Endothelial cell of umbilical vein (primary cell): ENCODE measurements at regions not wholly inside any gene's neighbourhood (a gene's known extent, or its start where the extent isn't known, plus 50 kb on each side); places are given as distances from the start of the nearest gene placed in this dataset.

Experiments
- BruUV-seq: library from RNA; stranded (reverse); fragments of 400-500 nt; replicated peaks from 2 replicates; lab custom pipeline; 2021; lab: Mats Ljungman, UMichigan
- CTCF ChIA-PET: fragments of 300-600, 350-600 bp; sonication (Branson Sonifier 250); formaldehyde crosslinking; loops from one replicate; lab custom pipeline; 2021; ENCODE audit warnings: antibody characterized with exemption, inconsistent platforms; lab: Charles Lee
- POLR2A ChIA-PET: fragments of 300-600, 350-600 bp; sonication (Branson Sonifier 250); formaldehyde crosslinking; loops from one replicate; lab custom pipeline; 2021; ENCODE audit warnings: antibody characterized with exemption, inconsistent platforms; lab: Charles Lee
- DNase-seq: peaks from one replicate; pipeline ENCODE4 v3.0.0-alpha.2; 2011; ENCODE audit warnings: low read depth, low spot score
- FAIRE-seq: peaks from 2 replicates; lab custom pipeline; 2011; peaks lifted over from hg19 to GRCh38; lab: Jason Lieb, UNC
- H2AFZ ChIP-seq: 2 replicates; pipeline ENCODE4 v1.6.0; 2012; ENCODE audit warnings: low read depth, low read length, control low read depth, inconsistent platforms
- H3K27ac ChIP-seq: 2 replicates; pipeline ENCODE4 v1.5.1; 2011; ENCODE audit warnings: low read depth, mild to moderate bottlenecking, control low read depth, low read length, moderate library complexity; ENCODE audit not compliant: insufficient read depth
- H3K27me3 ChIP-seq, 2 experiments: 2 replicates each; pipeline versions ENCODE4 v1.6.0 to v1.6.1; 2011; ENCODE audit warnings: low read length in 2 of 2, mixed read lengths in 1 of 2; ENCODE audit not compliant: control insufficient read depth in 2 of 2, insufficient read depth in 2 of 2
- H3K36me3 ChIP-seq, 2 experiments: 2 replicates in 1 of 2; 3 replicates in 1 of 2; pipeline ENCODE4 v1.5.1; 2011; ENCODE audit warnings: low read length in 2 of 2, mild to moderate bottlenecking in 1 of 2, moderate library complexity in 1 of 2; ENCODE audit not compliant: control insufficient read depth in 2 of 2, insufficient read depth in 2 of 2; ENCODE audit errors: extremely low read depth in 1 of 2
- H3K4me1 ChIP-seq: 3 replicates; pipeline ENCODE4 v1.5.1; 2011; ENCODE audit warnings: mild to moderate bottlenecking, low read length; ENCODE audit not compliant: control insufficient read depth, insufficient read depth; ENCODE audit errors: extremely low read depth
- H3K4me2 ChIP-seq: 2 replicates; pipeline ENCODE4 v1.6.1; 2011; ENCODE audit warnings: low read length, control low read depth, mixed read lengths; ENCODE audit not compliant: insufficient read depth
- H3K4me3 ChIP-seq, 3 experiments: fragments of 200-600 bp in 1 of 3; sonication (generic), shearing (Covaris generic) in 1 of 3; replicated peaks in 1 of 3; 2 replicates each; pipeline ENCODE4 v1.5.1; 2011 to 2016; ENCODE audit warnings: control low read depth in 3 of 3, low read length in 3 of 3, mild to moderate bottlenecking in 2 of 3, inconsistent platforms in 1 of 3, low read depth in 1 of 3, moderate library complexity in 1 of 3; ENCODE audit not compliant: insufficient read depth in 1 of 3
- H3K79me2 ChIP-seq: 2 replicates; pipeline ENCODE4 v1.6.0; 2012; ENCODE audit warnings: low read length, inconsistent platforms; ENCODE audit not compliant: control insufficient read depth, insufficient read depth
- H3K9ac ChIP-seq: replicated peaks from 2 replicates; pipeline ENCODE3; 2011; ENCODE audit warnings: low read length, control low read depth; ENCODE audit not compliant: insufficient read depth; ENCODE audit errors: extremely low read depth
- H3K9me1 ChIP-seq: replicated peaks from 3 replicates; pipeline ENCODE4 v1.6.0; 2011; ENCODE audit warnings: mild to moderate bottlenecking, low read length; ENCODE audit not compliant: control insufficient read depth, insufficient read depth; ENCODE audit errors: extremely low read depth
- H3K9me3 ChIP-seq: replicated peaks from 2 replicates; pipeline ENCODE4 v1.5.1; 2012; ENCODE audit warnings: low read length, inconsistent platforms; ENCODE audit not compliant: control insufficient read depth, insufficient read depth
- H4K20me1 ChIP-seq: replicated peaks from 2 replicates; pipeline ENCODE3; 2011; ENCODE audit warnings: mild to moderate bottlenecking, low read length; ENCODE audit not compliant: control insufficient read depth, insufficient read depth; ENCODE audit errors: extremely low read depth
- CTCF ChIP-seq, 2 donors: IDR thresholded peaks; 1 replicate in 1 of 2; 2 replicates in 1 of 2; pipeline ENCODE4 v1.5.1; 2011; ENCODE audit warnings: low read length in 2 of 2, mild to moderate bottlenecking in 2 of 2, moderate library complexity in 2 of 2, control low read depth in 1 of 2, inconsistent platforms in 1 of 2, low read depth in 1 of 2; ENCODE audit not compliant: insufficient read depth in 1 of 2; ENCODE audit errors: extremely low read depth in 1 of 2
- EZH2 ChIP-seq: IDR thresholded peaks from 2 replicates; pipeline ENCODE4 v1.6.1; 2012; ENCODE audit warnings: borderline replicate concordance, low read depth, mild to moderate bottlenecking, moderate library complexity, low read length, inconsistent platforms; ENCODE audit not compliant: severe bottlenecking
- FOS ChIP-seq: IDR thresholded peaks from 2 replicates; pipeline ENCODE4 v1.6.1; 2011; ENCODE audit warnings: mild to moderate bottlenecking, low read length, moderate library complexity, borderline replicate concordance; ENCODE audit not compliant: insufficient read depth
- GATA2 ChIP-seq: IDR thresholded peaks from 2 replicates; pipeline ENCODE4 v1.7.0; 2011; ENCODE audit warnings: low read depth, mild to moderate bottlenecking, moderate library complexity, mixed read lengths, low read length; ENCODE audit not compliant: insufficient read length, insufficient read depth
- JUN ChIP-seq: IDR thresholded peaks from 2 replicates; pipeline ENCODE4 v1.6.1; 2011; ENCODE audit warnings: borderline replicate concordance, low read depth; ENCODE audit not compliant: insufficient read length, insufficient read depth
- MAX ChIP-seq: IDR thresholded peaks from 2 replicates; pipeline ENCODE4 v1.6.1; 2011; ENCODE audit not compliant: insufficient read depth, insufficient read length
- MYC ChIP-seq: IDR thresholded peaks from one replicate; pipeline ENCODE4 v1.6.1; 2011; ENCODE audit warnings: mild to moderate bottlenecking, low read depth, low read length
- POLR2A ChIP-seq: IDR thresholded peaks from 2 replicates; pipeline ENCODE4 v1.6.1; 2012; ENCODE audit warnings: low read depth, mild to moderate bottlenecking, control low read depth, low read length
- POLR2AphosphoS5 ChIP-seq: IDR thresholded peaks from 2 replicates; pipeline ENCODE4 v1.6.1; 2012; ENCODE audit warnings: low read depth, mild to moderate bottlenecking, control low read depth, low read length, moderate library complexity; ENCODE audit not compliant: insufficient read depth
- dilution Hi-C: fragments of 300-500 bp; cut with MboI; formaldehyde crosslinking; loops from one replicate; pipeline ENCODE4 v1.15.0; 2019; ENCODE audit warnings: low sequenced_read_pairs; ENCODE audit not compliant: extremely low pct_ligation_motif_present
- intact Hi-C: fragments of 100-400 bp; cut with micrococcal nuclease; formaldehyde crosslinking; loops from one replicate; pipeline ENCODE4 v1.10.0; 2022

GRCh38 chr15:62469874-62470688 lies 305.0 kb upstream of the C2CD4B start:
- no peak overlapping the region for H3K4me3 ChIP-seq
- ChIA-PET CTCF (no interaction called here), POLR2A (no interaction called here)
- H3K27me3 ChIP-seq, result no peaks in the 10 kb centered on the region
- dilution Hi-C loops (no loop called here), intact Hi-C loops (no loop called here)
- no peak overlapping the region for H3K4me2 ChIP-seq
- FAIRE-seq (no peak), DNase-seq (no peak)
- H3K9me3 ChIP-seq, result no peaks in the 10 kb centered on the region
- H3K9me1 ChIP-seq, result no peaks in the 10 kb centered on the region
- no peak overlapping the region for H2AFZ ChIP-seq
- no peak overlapping the region for H3K9ac ChIP-seq
- BruUV-seq, result no TSS peak
- H3K79me2 ChIP-seq, result no peaks in the 10 kb centered on the region
- no peaks in the 10 kb centered on the region for H4K20me1 ChIP-seq
- H3K27ac ChIP-seq, result no peak overlapping the region
- TF ChIP-seq CTCF (IDR thresholded peaks at IDR 0.05; ENCODE audit: extremely low read depth in 1 of 2, insufficient read depth in 1 of 2, low read depth in 1 of 2, low read length in 2 of 2) (no peak), POLR2A (no peak), GATA2 (no peak), EZH2 (no peak), MYC (no peak), MAX (no peak), POLR2AphosphoS5 (no peak), JUN (no peak), FOS (no peak)
- H3K4me1 ChIP-seq, result no peaks in the 10 kb centered on the region
- no peaks in the 10 kb centered on the region for H3K36me3 ChIP-seq
